Inflammatory macrophage (primary cell): ENCODE measurements at regions not wholly inside any gene's neighbourhood (a gene's known extent, or its start where the extent isn't known, plus 50 kb on each side); places are given as distances from the start of the nearest gene placed in this dataset.
"Not testable (repeated sequence)": the region's sequence is repeated elsewhere in the genome, so short reads cannot be mapped to it uniquely, and the experiment has no call there.

Experiments
- DNase-seq, 2 donors: peaks; one replicate each; pipeline ENCODE4 v3.0.0-alpha.2; 2020 to 2022

- no peak for DNase-seq
Measured at GRCh38 chr5:12095808-12096281, 191.6 kb upstream of the CTNND2 start.

DNA sequence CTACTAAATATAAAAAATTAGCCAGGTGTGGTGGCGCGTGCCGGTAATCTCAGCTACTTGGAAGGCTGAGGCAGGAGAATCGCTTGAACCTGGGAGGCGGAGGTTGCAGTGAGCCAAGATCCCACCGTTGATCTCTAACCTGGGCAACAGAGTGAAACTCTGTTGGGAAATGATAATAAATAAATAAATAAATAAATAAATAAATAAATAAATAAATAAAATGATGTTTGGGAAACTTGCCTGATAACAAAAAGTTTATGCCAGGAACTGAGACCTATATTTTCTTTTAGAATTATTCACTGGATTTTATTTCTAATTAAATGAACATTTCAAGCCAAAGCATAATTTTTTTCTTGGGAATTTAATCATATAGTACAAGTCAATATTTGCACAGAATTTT, 189.3 kb upstream of the CTNND2 start:
- DNase-seq: no peak

DNA sequence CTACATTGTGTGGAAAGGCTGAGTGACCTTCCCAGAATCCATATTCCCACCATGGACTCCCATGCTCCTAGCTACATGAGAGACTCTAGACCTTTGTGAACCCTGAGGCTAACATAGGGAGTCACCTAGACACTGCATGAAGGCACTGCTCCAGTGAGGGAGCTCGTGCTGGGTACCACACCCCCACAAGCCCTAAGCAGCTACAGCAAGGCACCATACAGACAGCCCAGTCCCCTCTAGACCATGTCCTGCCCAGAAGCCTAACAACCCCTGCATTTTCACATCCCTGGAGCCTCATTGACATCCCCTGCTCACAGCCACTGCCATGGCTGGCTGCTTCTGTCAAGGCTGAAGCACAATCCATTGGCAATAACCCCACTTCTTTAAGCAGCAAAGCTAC, 176.5 kb upstream of the CTNND2 start:
- DNase-seq: no peak

GRCh38 chr5:12078286-12078685, 174.0 kb upstream of the CTNND2 start:
- DNase-seq: not testable (repeated sequence)

DNA sequence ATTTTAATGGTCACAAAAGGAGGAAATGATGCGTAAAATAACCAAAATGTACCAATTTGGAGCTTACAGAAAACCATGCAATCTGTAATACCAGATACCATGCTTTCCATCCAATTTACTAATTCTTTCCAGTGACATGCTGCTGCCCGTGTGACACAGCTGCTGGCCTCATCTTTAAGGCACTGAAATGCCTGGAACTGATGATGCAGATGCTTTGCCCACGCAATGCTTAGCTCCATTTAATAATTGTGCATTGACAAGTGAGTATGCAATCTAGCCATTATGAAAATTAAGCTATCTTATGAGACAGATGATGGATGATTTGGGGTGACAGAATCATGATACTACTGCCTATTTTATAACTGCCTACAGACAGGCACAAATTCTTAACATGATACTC, 169.2 kb upstream of the CTNND2 start:
- DNase-seq: no peak

GRCh38 chr5:12072441-12072840, 168.2 kb upstream of the CTNND2 start:
- no peak for DNase-seq

DNA sequence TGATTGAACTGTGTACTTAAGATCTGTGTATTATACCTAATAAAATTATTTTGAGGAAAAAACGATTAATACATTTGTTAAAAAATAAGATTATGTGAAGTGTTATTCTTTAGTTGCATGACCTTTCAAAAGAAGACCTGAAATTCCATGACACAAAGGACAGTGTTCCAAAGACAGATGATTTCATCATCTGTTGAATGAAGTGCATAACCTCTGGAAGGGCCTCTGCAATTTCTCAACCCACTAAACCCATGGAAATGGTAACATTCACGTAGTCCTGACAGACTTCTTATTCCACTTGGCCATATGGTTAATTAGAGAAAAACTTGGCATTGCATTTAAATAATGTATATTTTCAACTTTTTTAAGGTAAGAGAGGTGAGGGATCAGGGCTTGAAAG, 167.2 kb upstream of the CTNND2 start:
- no peak for DNase-seq

DNA sequence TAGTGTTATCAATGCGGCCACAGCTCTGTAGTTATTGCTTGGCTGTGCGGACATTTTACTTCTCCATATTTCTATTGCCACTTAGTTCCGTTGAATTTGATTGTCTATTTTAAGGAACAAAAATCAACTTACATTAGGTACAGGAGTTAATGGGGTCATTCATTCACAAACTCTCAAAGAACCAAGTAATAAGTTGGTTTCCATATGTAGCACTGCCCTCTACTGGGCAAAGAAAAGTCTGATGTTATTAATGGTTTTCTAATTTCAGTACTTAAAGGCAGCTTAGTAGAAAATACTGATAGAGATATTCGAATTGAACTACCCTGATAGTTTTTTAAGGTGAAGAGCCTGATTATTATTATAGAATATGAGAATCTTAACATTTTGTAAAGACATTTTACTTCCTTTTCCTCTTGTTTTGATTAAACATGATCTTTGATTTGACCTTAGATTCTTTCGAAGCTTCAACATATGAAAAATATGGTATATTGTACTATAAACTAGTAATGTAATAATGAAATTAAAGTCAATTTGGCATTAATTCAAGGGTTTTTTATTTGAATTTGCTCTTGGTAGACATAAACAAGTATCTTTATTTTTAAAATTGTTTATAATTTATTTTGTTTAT, 119.5 kb upstream of the CTNND2 start:
- DNase-seq: peak; percentile 3 to 18

GRCh38 chr5:12022444-12022843, 118.2 kb upstream of the CTNND2 start:
- no peak for DNase-seq

DNA sequence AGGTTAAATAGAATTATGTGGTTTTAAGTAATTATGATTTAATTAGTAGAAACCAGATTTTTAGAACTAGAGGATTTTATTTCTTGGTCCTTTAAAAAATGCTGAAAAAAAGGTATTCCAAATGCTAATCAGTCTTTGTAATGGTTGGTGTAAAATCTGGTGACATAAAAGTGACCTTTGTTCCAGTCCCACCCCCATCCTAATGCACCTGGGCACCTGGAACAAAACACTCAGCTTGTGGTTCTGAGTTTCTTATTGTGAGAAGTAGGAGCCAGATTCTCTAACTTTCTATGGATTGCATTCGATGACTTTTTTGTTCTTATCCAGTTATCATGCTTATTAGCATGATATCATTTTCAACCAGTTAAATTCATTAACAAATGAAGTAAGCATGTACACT, 115.1 kb upstream of the CTNND2 start:
- no peak for DNase-seq

- DNase-seq: no peak
Measured at GRCh38 chr5:12017007-12017406, 112.8 kb upstream of the CTNND2 start.

DNA sequence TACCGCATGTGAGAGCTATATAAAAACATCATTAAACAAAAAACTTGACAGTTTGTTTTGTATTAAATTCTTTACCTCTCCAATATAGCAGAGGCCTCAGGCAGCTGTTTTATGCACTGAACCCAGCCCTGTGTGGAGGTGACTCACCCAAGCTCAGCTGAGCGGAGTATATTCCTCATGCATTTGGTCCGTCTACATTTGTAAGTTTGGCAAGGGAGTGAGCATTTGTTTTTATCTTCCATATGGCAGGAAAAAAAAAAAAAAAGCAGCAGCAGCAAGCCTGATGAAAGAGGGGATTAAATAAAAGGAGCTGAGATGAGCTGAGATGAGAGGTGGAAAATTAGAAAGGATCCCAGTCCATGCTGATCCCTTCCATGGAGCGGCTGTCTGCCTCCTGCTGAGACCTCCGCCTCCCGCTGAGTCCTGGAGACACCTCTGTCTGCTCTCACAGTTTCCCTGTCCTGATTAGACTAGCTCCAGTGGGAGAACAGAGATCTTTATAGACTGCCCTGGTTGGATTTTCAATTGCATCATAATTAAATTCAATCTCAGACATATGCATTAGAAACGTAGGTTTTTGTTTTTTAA, 112.0 kb upstream of the CTNND2 start:
- DNase-seq: no peak

GRCh38 chr5:12013351-12013750, 109.1 kb upstream of the CTNND2 start:
- DNase-seq: no peak

- no peak for DNase-seq
Measured at GRCh38 chr5:12003680-12004079, 99.4 kb upstream of the CTNND2 start.

DNA sequence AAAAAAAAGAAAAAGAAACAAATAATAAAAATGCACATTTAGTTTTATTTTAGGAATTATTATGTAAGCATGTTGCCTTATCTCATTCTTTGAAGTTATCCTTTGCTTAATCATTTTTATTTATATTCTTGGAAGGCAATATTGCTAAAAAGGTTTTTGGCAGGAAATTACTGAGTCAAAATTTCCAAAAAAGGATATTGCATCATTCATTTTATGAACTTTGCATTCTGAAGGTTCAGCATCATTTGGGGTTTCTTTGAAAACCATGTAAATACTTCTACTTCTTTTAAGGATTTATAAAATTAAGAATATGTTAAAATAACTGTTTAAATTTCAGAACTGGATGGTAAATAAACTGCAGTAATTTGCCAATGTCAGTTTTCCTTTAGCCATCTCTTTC, 94.2 kb upstream of the CTNND2 start:
- DNase-seq: no peak

DNA sequence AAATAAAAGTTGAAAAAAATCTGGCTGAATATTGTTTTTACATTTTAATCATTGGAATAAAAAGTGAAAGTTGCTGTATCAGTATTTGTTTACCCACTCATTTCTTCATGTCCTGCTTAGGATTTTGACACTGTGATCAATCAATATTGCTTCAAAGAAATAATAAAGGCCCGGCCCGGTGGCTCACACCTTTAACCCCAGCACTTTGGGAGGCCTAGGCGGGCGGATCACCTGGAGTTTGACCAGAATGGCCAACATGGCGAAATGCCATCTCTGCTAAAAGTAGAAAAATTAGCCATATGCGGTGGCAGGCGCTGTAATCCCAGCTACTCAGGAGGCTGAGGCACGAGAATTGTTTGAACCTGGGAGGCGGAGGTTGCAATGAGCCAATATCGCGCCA, 93.7 kb upstream of the CTNND2 start:
- DNase-seq: no peak

DNA sequence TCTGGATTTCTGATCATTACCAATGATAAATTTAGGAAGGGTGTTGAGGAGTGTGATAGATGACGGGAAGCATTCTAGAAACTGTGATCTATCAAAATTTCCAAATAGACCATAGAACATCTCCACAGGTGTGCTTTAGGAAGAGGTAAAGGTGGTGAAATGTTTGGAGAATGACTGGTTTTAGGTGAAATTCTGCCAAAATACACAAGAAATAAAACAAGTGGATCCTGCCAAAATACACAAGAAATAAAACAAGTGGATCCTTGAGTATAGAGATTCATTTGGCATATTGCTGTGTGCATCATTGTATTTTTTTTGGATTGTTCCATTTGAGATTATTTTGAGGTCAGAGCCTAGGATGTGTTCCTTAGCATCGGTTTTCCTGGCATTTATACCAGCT, 88.3 kb upstream of the CTNND2 start:
- no peak for DNase-seq

- DNase-seq: no peak
Measured at GRCh38 chr5:11985993-11986392, 81.7 kb upstream of the CTNND2 start.

GRCh38 chr5:11984196-11984595, 80.0 kb upstream of the CTNND2 start:
- no peak for DNase-seq

- DNase-seq: no peak
Measured at GRCh38 chr5:11981986-11982385, 77.7 kb upstream of the CTNND2 start.

DNA sequence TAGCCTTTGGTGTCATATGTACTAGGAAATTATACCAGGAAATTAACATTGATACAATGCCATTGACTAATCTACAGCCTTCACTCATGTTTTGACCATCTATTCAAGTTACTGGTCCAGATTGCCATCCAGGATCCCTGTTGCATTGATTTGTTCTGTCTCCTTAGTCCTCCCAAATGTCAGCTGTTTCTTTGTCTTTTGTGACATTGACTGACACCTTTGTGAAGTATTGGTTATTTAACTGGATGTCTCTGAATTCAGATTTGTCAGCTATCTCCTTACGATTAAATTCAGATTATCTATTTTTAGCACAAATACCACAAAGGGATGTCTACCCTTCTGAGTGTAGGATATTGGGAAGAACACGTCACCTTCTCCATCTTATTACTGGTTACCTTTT, 73.7 kb upstream of the CTNND2 start:
- no peak for DNase-seq

GRCh38 chr5:11973469-11973868, 69.2 kb upstream of the CTNND2 start:
- no peak for DNase-seq

DNA sequence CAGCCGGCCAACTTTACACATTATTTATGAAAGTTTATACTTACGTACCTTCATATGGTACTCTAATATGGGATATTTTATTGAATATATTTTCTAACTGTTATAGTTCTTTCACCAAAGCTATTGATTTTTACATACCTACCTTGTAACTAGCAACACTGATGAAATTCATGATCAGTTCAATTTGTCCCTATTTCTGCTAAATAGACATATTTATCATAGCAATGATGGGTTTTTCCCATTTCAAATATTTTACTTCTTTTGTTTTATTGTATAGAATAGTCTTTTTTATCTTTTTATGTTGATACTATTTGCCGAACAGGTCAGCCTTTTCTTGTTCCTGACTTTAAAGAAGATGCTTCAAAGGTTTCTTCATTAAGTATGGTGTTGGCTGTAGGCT, 59.0 kb upstream of the CTNND2 start:
- no peak for DNase-seq

DNA sequence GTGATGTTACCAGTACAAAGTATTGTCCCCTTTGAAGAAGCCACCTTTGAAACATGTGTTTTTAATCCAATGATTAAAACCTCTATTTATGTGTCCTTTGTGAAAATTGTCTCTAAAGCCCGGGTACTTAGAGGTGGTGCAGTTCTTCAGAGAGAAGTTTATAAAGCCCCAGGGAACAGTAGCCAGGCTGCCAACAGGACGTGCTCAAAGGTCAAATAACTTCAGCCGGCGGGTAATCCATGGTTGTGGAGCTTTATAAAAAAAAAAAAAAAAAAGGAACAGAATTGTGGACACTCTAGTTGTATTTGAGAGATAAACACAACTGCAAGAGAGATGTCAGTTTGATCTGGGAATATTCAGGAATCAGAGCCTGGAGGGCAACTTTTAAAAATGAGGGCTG, 57.9 kb upstream of the CTNND2 start:
- DNase-seq: no peak

GRCh38 chr5:11958321-11958720, 54.1 kb upstream of the CTNND2 start:
- no peak for DNase-seq
